Smooth muscle cell (in vitro differentiated cells): ENCODE measurements at regions not wholly inside any gene's neighbourhood (a gene's known extent, or its start where the extent isn't known, plus 50 kb on each side); places are given as distances from the start of the nearest gene placed in this dataset.

ENCODE experiments used
- DNase-seq: peaks from one replicate; lab custom pipeline; 2025; ENCODE audit not compliant: unreplicated experiment; lab: John Stamatoyannopoulos, UW
- H2AFZ ChIP-seq: fragments of 200-600 bp; sonication (generic); 2 replicates; pipeline ENCODE4 v1.6.0; 2016; ENCODE audit warnings: antibody characterized with exemption, low read depth, mild to moderate bottlenecking
- H3F3A ChIP-seq: fragments of 200-600 bp; sonication (generic); 2 replicates; pipeline ENCODE4 v1.6.0; 2017; ENCODE audit warnings: antibody characterized with exemption, low read depth
- H3K27ac ChIP-seq: fragments of 200-600 bp; sonication (generic); 2 replicates; pipeline ENCODE4 v1.5.1; 2016; ENCODE audit warnings: low read depth, mild to moderate bottlenecking
- H3K27me3 ChIP-seq: fragments of 200-600 bp; sonication (generic); 2 replicates; pipeline ENCODE4 v1.6.1; 2016; ENCODE audit warnings: low read depth, mild to moderate bottlenecking
- H3K36me3 ChIP-seq: fragments of 200-600 bp; sonication (generic); 2 replicates; pipeline ENCODE4 v1.5.1; 2016; ENCODE audit warnings: low read depth
- H3K4me1 ChIP-seq: fragments of 200-600 bp; sonication (generic); 2 replicates; pipeline ENCODE4 v1.5.1; 2016; ENCODE audit warnings: low read depth
- H3K4me2 ChIP-seq: fragments of 200-600 bp; sonication (generic); 2 replicates; pipeline ENCODE4 v1.6.0; 2016; ENCODE audit warnings: mild to moderate bottlenecking
- H3K4me3 ChIP-seq: fragments of 200-600 bp; sonication (generic); 2 replicates; pipeline ENCODE4 v1.5.1; 2016; ENCODE audit warnings: mild to moderate bottlenecking
- H3K79me2 ChIP-seq: fragments of 200-600 bp; sonication (generic); 2 replicates; pipeline ENCODE4 v1.6.0; 2016; ENCODE audit warnings: low read depth, mild to moderate bottlenecking
- H3K9ac ChIP-seq: fragments of 200-600 bp; sonication (generic); 2 replicates; pipeline ENCODE4 v1.6.0; 2016; ENCODE audit warnings: low read depth
- H3K9me3 ChIP-seq: fragments of 200-600 bp; sonication (generic); replicated peaks from 2 replicates; pipeline ENCODE4 v1.5.1; 2016; ENCODE audit warnings: low read depth
- H4K20me1 ChIP-seq: fragments of 200-600 bp; sonication (generic); 2 replicates; pipeline ENCODE4 v1.6.0; 2016; ENCODE audit warnings: low read depth
- WGBS: methylation state at CpG from one replicate; pipeline ENCODE4 v1.1.7; 2016; ENCODE audit warnings: low lambda C conversion rate; 5-methylcytosine and 5-hydroxymethylcytosine counted together
- TF ChIP-seq, protein P1 (sequence below): fragments of 200-600 bp; sonication (generic); IDR thresholded peaks from 2 replicates; pipeline ENCODE4 v1.5.1; 2017; ENCODE audit warnings: borderline replicate concordance, mild to moderate bottlenecking, antibody characterized with exemption; ENCODE audit not compliant: insufficient read depth, poor library complexity, severe bottlenecking

- peaks cover 9% of the 10 kb centered on the region for H3F3A ChIP-seq
- no peak for DNase-seq
- no peaks in the 10 kb centered on the region for H3K9me3 ChIP-seq
- no peaks in the 10 kb centered on the region for H3K36me3 ChIP-seq
- peaks cover 12% of the 10 kb centered on the region for H3K4me1 ChIP-seq
- no peak overlapping the region for H3K4me2 ChIP-seq
- no peaks in the 10 kb centered on the region for H3K79me2 ChIP-seq
- H3K27ac ChIP-seq: no peak overlapping the region
- TF ChIP-seq, protein P1, sequence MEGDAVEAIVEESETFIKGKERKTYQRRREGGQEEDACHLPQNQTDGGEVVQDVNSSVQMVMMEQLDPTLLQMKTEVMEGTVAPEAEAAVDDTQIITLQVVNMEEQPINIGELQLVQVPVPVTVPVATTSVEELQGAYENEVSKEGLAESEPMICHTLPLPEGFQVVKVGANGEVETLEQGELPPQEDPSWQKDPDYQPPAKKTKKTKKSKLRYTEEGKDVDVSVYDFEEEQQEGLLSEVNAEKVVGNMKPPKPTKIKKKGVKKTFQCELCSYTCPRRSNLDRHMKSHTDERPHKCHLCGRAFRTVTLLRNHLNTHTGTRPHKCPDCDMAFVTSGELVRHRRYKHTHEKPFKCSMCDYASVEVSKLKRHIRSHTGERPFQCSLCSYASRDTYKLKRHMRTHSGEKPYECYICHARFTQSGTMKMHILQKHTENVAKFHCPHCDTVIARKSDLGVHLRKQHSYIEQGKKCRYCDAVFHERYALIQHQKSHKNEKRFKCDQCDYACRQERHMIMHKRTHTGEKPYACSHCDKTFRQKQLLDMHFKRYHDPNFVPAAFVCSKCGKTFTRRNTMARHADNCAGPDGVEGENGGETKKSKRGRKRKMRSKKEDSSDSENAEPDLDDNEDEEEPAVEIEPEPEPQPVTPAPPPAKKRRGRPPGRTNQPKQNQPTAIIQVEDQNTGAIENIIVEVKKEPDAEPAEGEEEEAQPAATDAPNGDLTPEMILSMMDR: no peak
- H3K4me3 ChIP-seq: no peak overlapping the region
- no peaks in the 10 kb centered on the region for H4K20me1 ChIP-seq
- H3K27me3 ChIP-seq: no peaks in the 10 kb centered on the region
- no peak overlapping the region for H3K9ac ChIP-seq
- 87% methylated on average over 11 of the region's 11 CpGs for WGBS
- no peak overlapping the region for H2AFZ ChIP-seq
Observed at GRCh38 chr1:9434247-9435152, 104.8 kb upstream of the SLC25A33 start.

GRCh38 chr1:9435153-9435636 is 104.1 kb upstream of the SLC25A33 start:
- H3F3A ChIP-seq: peaks cover 9% of the 10 kb centered on the region
- no peak for DNase-seq
- no peaks in the 10 kb centered on the region for H3K79me2 ChIP-seq
- no peak overlapping the region for H2AFZ ChIP-seq
- H3K9ac ChIP-seq: no peak overlapping the region
- H3K27me3 ChIP-seq: no peaks in the 10 kb centered on the region
- H3K36me3 ChIP-seq: no peaks in the 10 kb centered on the region
- no peaks in the 10 kb centered on the region for H3K9me3 ChIP-seq
- H3K4me2 ChIP-seq: no peak overlapping the region
- WGBS: 52% methylated on average over 4 of the region's 4 CpGs
- H3K27ac ChIP-seq: no peak overlapping the region
- H4K20me1 ChIP-seq: no peaks in the 10 kb centered on the region
- TF ChIP-seq, protein P1: no peak
- H3K4me1 ChIP-seq: peaks cover 12% of the 10 kb centered on the region
- no peak overlapping the region for H3K4me3 ChIP-seq

- Histone ChIP-seq H3K9ac (no peak overlapping the region), H3K36me3 (no peaks in the 10 kb centered on the region), H3K4me3 (no peak overlapping the region), H2AFZ (no peak overlapping the region), H3K4me2 (no peak overlapping the region), H3K4me1 (peaks cover 13% of the 10 kb centered on the region), H3K27ac (no peak overlapping the region), H3F3A (peaks cover 9% of the 10 kb centered on the region), H3K79me2 (no peaks in the 10 kb centered on the region), H3K27me3 (no peaks in the 10 kb centered on the region), H4K20me1 (no peaks in the 10 kb centered on the region), H3K9me3 (no peaks in the 10 kb centered on the region)
- TF ChIP-seq, protein P1: no peak
- DNase-seq: no peak
- WGBS: 82% methylated on average over 5 of the region's 5 CpGs
Observed at GRCh38 chr1:9435854-9436640, 103.2 kb upstream of the SLC25A33 start.
